ENCODE measurements at regions not wholly inside any gene's neighbourhood (a gene's known extent, or its start where the extent isn't known, plus 50 kb on each side); places are given as distances from the start of the nearest gene placed in this dataset.

DNA sequence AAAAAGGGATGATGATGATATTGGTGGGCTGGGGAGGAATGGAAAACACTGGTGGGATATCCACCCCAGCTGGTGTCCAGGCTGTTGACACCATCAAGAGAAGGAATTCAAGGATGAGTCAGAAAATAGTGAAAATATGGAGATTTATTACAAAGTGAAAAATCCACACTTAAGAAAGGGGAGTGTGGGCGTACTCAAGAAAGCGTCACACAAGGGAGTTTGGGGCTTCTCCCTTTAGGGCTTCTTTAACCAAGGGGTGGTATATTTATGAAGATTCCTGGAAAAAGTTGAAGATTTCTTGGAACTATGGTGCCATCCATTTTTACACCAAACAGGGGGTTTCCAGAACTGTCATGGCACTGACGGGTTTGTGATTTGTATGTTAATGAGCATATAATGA is 63.1 kb upstream of the ARID2 start:
- H3K9me3 ChIP-seq = no peaks in the 10 kb centered on the region
- WGBS, 2 donors = 85 to 92% methylated on average over 3 of the region's 3 CpGs
- TF ChIP-seq EP300 (IDR thresholded peaks at IDR 0.05) (no peak), POLR2A (IDR thresholded peaks at IDR 0.05) (no peak)
- TF ChIP-seq, protein P1, sequence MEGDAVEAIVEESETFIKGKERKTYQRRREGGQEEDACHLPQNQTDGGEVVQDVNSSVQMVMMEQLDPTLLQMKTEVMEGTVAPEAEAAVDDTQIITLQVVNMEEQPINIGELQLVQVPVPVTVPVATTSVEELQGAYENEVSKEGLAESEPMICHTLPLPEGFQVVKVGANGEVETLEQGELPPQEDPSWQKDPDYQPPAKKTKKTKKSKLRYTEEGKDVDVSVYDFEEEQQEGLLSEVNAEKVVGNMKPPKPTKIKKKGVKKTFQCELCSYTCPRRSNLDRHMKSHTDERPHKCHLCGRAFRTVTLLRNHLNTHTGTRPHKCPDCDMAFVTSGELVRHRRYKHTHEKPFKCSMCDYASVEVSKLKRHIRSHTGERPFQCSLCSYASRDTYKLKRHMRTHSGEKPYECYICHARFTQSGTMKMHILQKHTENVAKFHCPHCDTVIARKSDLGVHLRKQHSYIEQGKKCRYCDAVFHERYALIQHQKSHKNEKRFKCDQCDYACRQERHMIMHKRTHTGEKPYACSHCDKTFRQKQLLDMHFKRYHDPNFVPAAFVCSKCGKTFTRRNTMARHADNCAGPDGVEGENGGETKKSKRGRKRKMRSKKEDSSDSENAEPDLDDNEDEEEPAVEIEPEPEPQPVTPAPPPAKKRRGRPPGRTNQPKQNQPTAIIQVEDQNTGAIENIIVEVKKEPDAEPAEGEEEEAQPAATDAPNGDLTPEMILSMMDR (IDR thresholded peaks at IDR 0.05) = no peak

DNA sequence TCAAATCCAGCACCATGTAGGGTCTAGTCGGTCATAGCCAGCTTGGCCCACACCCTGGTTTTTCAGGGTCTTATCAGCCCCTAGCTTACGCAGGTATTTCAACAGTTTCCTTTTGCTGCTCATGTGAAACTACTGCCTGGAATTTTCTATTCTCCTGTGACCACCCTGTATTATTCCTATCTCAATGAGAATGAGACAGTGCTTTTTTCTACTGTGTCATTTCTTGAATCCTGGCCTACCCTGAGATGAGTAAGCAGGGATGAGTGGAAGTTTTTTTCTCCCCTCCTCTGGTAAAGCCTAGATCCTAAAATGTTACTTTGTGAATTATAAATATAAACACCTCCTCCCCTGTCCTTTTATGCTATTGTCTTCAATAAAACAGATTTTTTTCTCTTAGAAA is 62.7 kb upstream of the ARID2 start:
- Histone ChIP-seq H3K9me3 (no peaks in the 10 kb centered on the region), H3K36me3 (no peaks in the 10 kb centered on the region), H3K27me3 (no peaks in the 10 kb centered on the region), H3K4me1 (peaks cover 0 to 7% (median 0%) of the 10 kb centered on the region in 4 donors), H3K27ac (no peak overlapping the region), H3K4me3 (no peak overlapping the region)
- TF ChIP-seq, protein P1 (IDR thresholded peaks at IDR 0.05) = no peak
- TF ChIP-seq POLR2A (IDR thresholded peaks at IDR 0.05) = no peak
- no peak for TF ChIP-seq EP300 (IDR thresholded peaks at IDR 0.05)
- DNase-seq (ENCODE audit: low spot score in 2 of 2) = no peak
- 94 to 95% methylated on average over 2 of the region's 2 CpGs for WGBS, 2 donors

More for the DNA sequence above, 63.1 kb upstream of the ARID2 start:
- no peaks in the 10 kb centered on the region for H3K27me3 ChIP-seq
- no peak overlapping the region for H3K27ac ChIP-seq
- H3K4me1 ChIP-seq = peaks cover 0 to 6% (median 0%) of the 10 kb centered on the region in 4 donors
- DNase-seq (ENCODE audit: low spot score in 2 of 2) = no peak
- H3K36me3 ChIP-seq = no peaks in the 10 kb centered on the region
- H3K4me3 ChIP-seq = no peak overlapping the region

DNA sequence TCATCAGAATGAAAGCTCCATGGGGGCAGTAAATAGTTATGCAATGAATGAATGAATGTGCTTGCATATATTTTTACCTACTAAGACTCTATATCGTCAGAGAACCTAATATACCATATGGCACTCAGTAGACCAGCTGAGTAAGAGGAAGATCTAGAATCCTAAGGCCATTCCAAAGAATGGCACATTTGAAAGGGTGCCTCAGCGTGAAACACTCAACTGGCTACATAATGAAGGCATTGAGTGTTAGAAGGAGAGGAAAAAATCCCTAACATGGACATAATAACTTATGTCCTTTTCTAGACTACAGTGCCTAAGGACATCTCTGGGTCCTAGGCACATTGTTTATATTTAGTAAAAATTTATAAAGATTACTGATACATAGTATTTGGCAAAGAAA is 61.7 kb upstream of the ARID2 start:
- no peaks in the 10 kb centered on the region for H3K27me3 ChIP-seq
- WGBS, 2 donors = 46 to 67% methylated on average over 2 of the region's 2 CpGs
- H3K36me3 ChIP-seq = no peaks in the 10 kb centered on the region
- H3K4me3 ChIP-seq = no peak overlapping the region
- TF ChIP-seq POLR2A (IDR thresholded peaks at IDR 0.05) (no peak), EP300 (IDR thresholded peaks at IDR 0.05) (no peak)
- TF ChIP-seq, protein P1 (IDR thresholded peaks at IDR 0.05) = no peak
- no peaks in the 10 kb centered on the region for H3K9me3 ChIP-seq
- DNase-seq (ENCODE audit: low spot score in 2 of 2) = no peak
- H3K27ac ChIP-seq = no peak overlapping the region
- peaks cover 0 to 7% (median 0%) of the 10 kb centered on the region in 4 donors for H3K4me1 ChIP-seq

DNA sequence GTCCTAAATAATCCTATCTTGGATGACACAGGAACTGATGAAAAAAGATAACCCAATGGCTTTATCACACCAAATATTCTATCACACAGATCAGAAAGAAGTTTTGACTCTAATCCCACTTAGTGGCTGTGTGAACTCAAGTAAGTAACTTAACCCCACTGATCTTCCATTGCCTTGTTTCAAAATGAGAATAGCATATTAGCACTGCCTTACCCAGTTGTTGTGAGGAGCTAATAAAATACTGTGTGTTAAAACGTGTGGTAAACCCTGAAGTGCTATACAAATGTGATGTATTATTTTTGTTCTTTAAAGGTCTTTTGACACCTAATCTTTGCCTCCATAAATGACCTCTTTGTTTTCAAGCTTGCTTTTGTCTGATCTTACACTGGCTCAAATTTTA is 60.9 kb upstream of the ARID2 start:
- H3K27me3 ChIP-seq = no peaks in the 10 kb centered on the region
- no peak overlapping the region for H3K4me3 ChIP-seq
- TF ChIP-seq EP300 (IDR thresholded peaks at IDR 0.05) = no peak
- TF ChIP-seq, protein P1 (IDR thresholded peaks at IDR 0.05) = no peak
- TF ChIP-seq POLR2A (IDR thresholded peaks at IDR 0.05) = no peak
- no peaks in the 10 kb centered on the region for H3K36me3 ChIP-seq
- no peaks in the 10 kb centered on the region for H3K9me3 ChIP-seq
- H3K4me1 ChIP-seq = peaks cover 0 to 7% (median 0%) of the 10 kb centered on the region in 4 donors
- 22 to 23% methylated on average over 1 of the region's 1 CpG for WGBS, 2 donors
- DNase-seq (ENCODE audit: low spot score in 2 of 2) = no peak
- no peak overlapping the region for H3K27ac ChIP-seq

DNA sequence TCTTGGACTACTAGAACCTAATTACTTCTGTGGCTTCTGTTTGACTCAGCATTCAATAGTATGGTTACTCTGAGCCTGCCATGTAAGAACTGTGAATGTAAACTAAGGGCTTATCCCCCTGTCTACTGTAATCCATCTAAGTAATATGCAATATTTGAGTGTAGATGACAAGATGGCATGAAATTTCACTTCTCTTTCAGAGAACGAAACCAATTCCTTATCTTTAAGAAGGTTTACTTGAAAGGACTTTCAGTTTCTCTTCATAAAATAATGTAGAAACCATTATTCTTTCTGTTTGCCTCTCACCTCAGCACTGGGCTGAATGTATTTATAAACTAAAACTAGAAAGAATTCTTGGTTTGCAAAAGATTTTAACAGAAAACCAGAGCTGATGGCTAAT is 60.4 kb upstream of the ARID2 start:
- H3K4me1 ChIP-seq = peaks cover 0 to 7% (median 0%) of the 10 kb centered on the region in 4 donors
- H3K27ac ChIP-seq = no peak overlapping the region
- no peaks in the 10 kb centered on the region for H3K27me3 ChIP-seq
- H3K9me3 ChIP-seq = no peaks in the 10 kb centered on the region
- TF ChIP-seq EP300 (IDR thresholded peaks at IDR 0.05) (no peak), POLR2A (IDR thresholded peaks at IDR 0.05) (no peak)
- TF ChIP-seq, protein P1 (IDR thresholded peaks at IDR 0.05) = no peak
- WGBS, 2 donors = 70 to 72% methylated on average over 1 of the region's 1 CpG
- H3K36me3 ChIP-seq = no peaks in the 10 kb centered on the region
- no peak for DNase-seq (ENCODE audit: low spot score in 2 of 2)
- H3K4me3 ChIP-seq = no peak overlapping the region

All from tibial nerve (tissue), 4 donors.